ENCODE measurements at regions not wholly inside any gene's neighbourhood (a gene's known extent, or its start where the extent isn't known, plus 50 kb on each side); places are given as distances from the start of the nearest gene placed in this dataset.
"Not testable (repeated sequence)": the region's sequence is repeated elsewhere in the genome, so short reads cannot be mapped to it uniquely, and the experiment has no call there.

GRCh38 chr13:50661881-50662280, 181.6 kb downstream of the DLEU7 start:
- intact Hi-C loops (cut with DNase I); DNase-seq (ENCODE audit: missing footprints); ATAC-seq: not testable (repeated sequence)

GRCh38 chr13:50664951-50665350, 178.5 kb downstream of the DLEU7 start:
- intact Hi-C loops (cut with DNase I), result no loop called here
- no peak for ATAC-seq
- no peak for DNase-seq (ENCODE audit: missing footprints)

- ATAC-seq (no peak), DNase-seq (ENCODE audit: missing footprints) (no peak)
- intact Hi-C loops (cut with DNase I), result no loop called here
These were observed 175.4 kb downstream of the DLEU7 start for GRCh38 chr13:50668049-50668448.

GRCh38 chr13:50668691-50669271, 174.7 kb downstream of the DLEU7 start:
- intact Hi-C loops (cut with DNase I), result no loop called here
- DNase-seq (ENCODE audit: missing footprints) (no peak), ATAC-seq (no peak)

GRCh38 chr13:50670272-50670671, 173.2 kb downstream of the DLEU7 start:
- no peak for ATAC-seq
- intact Hi-C loops (cut with DNase I), result no loop called here
- DNase-seq (ENCODE audit: missing footprints), result no peak

GRCh38 chr13:50670847-50671496, 172.5 kb downstream of the DLEU7 start:
- ATAC-seq (no peak), DNase-seq (ENCODE audit: missing footprints) (no peak)
- intact Hi-C loops (cut with DNase I), result no loop called here

GRCh38 chr13:50671497-50671850, 172.0 kb downstream of the DLEU7 start:
- DNase-seq (ENCODE audit: missing footprints) (no peak), ATAC-seq (no peak)
- intact Hi-C loops (cut with DNase I), result no loop called here

GRCh38 chr13:50672025-50672424, 171.5 kb downstream of the DLEU7 start:
- ATAC-seq, result no peak
- DNase-seq (ENCODE audit: missing footprints), result no peak
- intact Hi-C loops (cut with DNase I), result no loop called here

GRCh38 chr13:50675651-50676050, 167.8 kb downstream of the DLEU7 start:
- DNase-seq (ENCODE audit: missing footprints), result no peak
- intact Hi-C loops (cut with DNase I), result no loop called here
- no peak for ATAC-seq

- intact Hi-C loops (cut with DNase I), result no loop called here
- peak; percentile 26 for ATAC-seq
- no peak for DNase-seq (ENCODE audit: missing footprints)
These were observed 166.9 kb downstream of the DLEU7 start for GRCh38 chr13:50676602-50677001.

- ATAC-seq, result no peak
These were observed 166.2 kb downstream of the DLEU7 start for GRCh38 chr13:50677258-50677657.

GRCh38 chr13:50677687-50678463, 165.6 kb downstream of the DLEU7 start:
- DNase-seq (ENCODE audit: missing footprints) (no peak), ATAC-seq (no peak)
- intact Hi-C loops (cut with DNase I), result no loop called here

More at GRCh38 chr13:50677258-50677657, 166.2 kb downstream of the DLEU7 start:
- no peak for DNase-seq (ENCODE audit: missing footprints)
- intact Hi-C loops (cut with DNase I), result no loop called here

- intact Hi-C loops (cut with DNase I), result no loop called here
These were observed 164.9 kb downstream of the DLEU7 start for GRCh38 chr13:50678464-50679162.

GRCh38 chr13:50679321-50679720, 164.2 kb downstream of the DLEU7 start:
- ATAC-seq (no peak), DNase-seq (ENCODE audit: missing footprints) (no peak)
- intact Hi-C loops (cut with DNase I), result no loop called here

More at GRCh38 chr13:50678464-50679162, 164.9 kb downstream of the DLEU7 start:
- DNase-seq (ENCODE audit: missing footprints) (no peak), ATAC-seq (no peak)

- no peak for DNase-seq (ENCODE audit: missing footprints)
- intact Hi-C loops (cut with DNase I), result no loop called here
- ATAC-seq, result no peak
These were observed 161.5 kb downstream of the DLEU7 start for GRCh38 chr13:50682002-50682401.

- intact Hi-C loops (cut with DNase I), result no loop called here
- DNase-seq (ENCODE audit: missing footprints) (no peak), ATAC-seq (no peak)
These were observed 160.5 kb downstream of the DLEU7 start for GRCh38 chr13:50682966-50683365.

GRCh38 chr13:50684366-50684765, 159.1 kb downstream of the DLEU7 start:
- peak; percentile 58 for ATAC-seq
- intact Hi-C loops (cut with DNase I), result no loop called here
- DNase-seq (ENCODE audit: missing footprints), result no peak

- peak; percentile 59 for ATAC-seq
- peak; percentile 83 for DNase-seq (ENCODE audit: missing footprints)
- intact Hi-C loops (cut with DNase I), result loop anchor here (5.0 kb wide), 2 partner anchors 88 to 112 kb away; no protein-coding TSS in a partner anchor
These were observed 158.0 kb downstream of the DLEU7 start for GRCh38 chr13:50685491-50685890.

- no peak for ATAC-seq
- DNase-seq (ENCODE audit: missing footprints), result no peak
- intact Hi-C loops (cut with DNase I), result loop anchor here (5.0 kb wide), 2 partner anchors 89 to 111 kb away; no protein-coding TSS in a partner anchor
These were observed 157.5 kb downstream of the DLEU7 start for GRCh38 chr13:50685956-50686355.

Data from Right ventricle myocardium inferior (tissue), 1 donor.